HG03439 (cell line): ENCODE measurements at regions not wholly inside any gene's neighbourhood (a gene's known extent, or its start where the extent isn't known, plus 50 kb on each side); places are given as distances from the start of the nearest gene placed in this dataset.
"Not testable (repeated sequence)": the region's sequence is repeated elsewhere in the genome, so short reads cannot be mapped to it uniquely, and the experiment has no call there.

Experiments
- ATAC-seq: cut with Tn5 transposase; IDR thresholded peaks from one replicate; pipeline ENCODE4 v1.9.1; 2021; ENCODE audit warnings: mild to moderate bottlenecking, moderate library complexity; ENCODE audit not compliant: unreplicated experiment

GRCh38 chr2:16034975-16035746 lies 94.8 kb downstream of the MYCN start:
- no peak for ATAC-seq

GRCh38 chr2:16034151-16034974 lies 94.0 kb downstream of the MYCN start:
- ATAC-seq = no peak

- no peak for ATAC-seq
Measured at GRCh38 chr2:16033032-16033293, 92.6 kb downstream of the MYCN start.

GRCh38 chr2:16032282-16033031 lies 92.1 kb downstream of the MYCN start:
- no peak for ATAC-seq

- ATAC-seq = no peak
Measured at GRCh38 chr2:16031848-16032159, 91.5 kb downstream of the MYCN start.

GRCh38 chr2:16031058-16031847 lies 90.9 kb downstream of the MYCN start:
- no peak for ATAC-seq

GRCh38 chr2:16030206-16031057 lies 90.1 kb downstream of the MYCN start:
- no peak for ATAC-seq

- no peak for ATAC-seq
Measured at GRCh38 chr2:16028644-16029043, 88.3 kb downstream of the MYCN start.

- no peak for ATAC-seq
Measured at GRCh38 chr2:16026816-16027501, 86.6 kb downstream of the MYCN start.

GRCh38 chr2:16025876-16026640 lies 85.7 kb downstream of the MYCN start:
- ATAC-seq = no peak

GRCh38 chr2:16025211-16025875 lies 85.0 kb downstream of the MYCN start:
- ATAC-seq = no peak

- ATAC-seq = not testable (repeated sequence)
Measured at GRCh38 chr2:16024628-16025027, 84.3 kb downstream of the MYCN start.

- ATAC-seq = no peak
Measured at GRCh38 chr2:16023506-16024360, 83.4 kb downstream of the MYCN start.

- no peak for ATAC-seq
Measured at GRCh38 chr2:16022548-16023240, 82.3 kb downstream of the MYCN start.

GRCh38 chr2:16021611-16022363 lies 81.4 kb downstream of the MYCN start:
- ATAC-seq = no peak

- ATAC-seq = no peak
Measured at GRCh38 chr2:16020389-16021008, 80.1 kb downstream of the MYCN start.
